ENCODE measurements at regions not wholly inside any gene's neighbourhood (a gene's known extent, or its start where the extent isn't known, plus 50 kb on each side); places are given as distances from the start of the nearest gene placed in this dataset.

- no peak for TF ChIP-seq EZH2 (IDR thresholded peaks at IDR 0.05)
- TF ChIP-seq POLR2AphosphoS5 (IDR thresholded peaks at IDR 0.05; ENCODE audit: borderline replicate concordance, low read depth, low read length) = no peak
- TF ChIP-seq FOXP2 (optimal IDR thresholded peaks at IDR 0.05; ENCODE audit: control extremely low read depth, extremely low read length, insufficient read depth) = no peak
Observed at GRCh38 chr1:60535713-60536112, 462.1 kb upstream of the C1orf87 start.

All from SK-N-MC (cell line).